ENCODE measurements at regions not wholly inside any gene's neighbourhood (a gene's known extent, or its start where the extent isn't known, plus 50 kb on each side); places are given as distances from the start of the nearest gene placed in this dataset.

DNA sequence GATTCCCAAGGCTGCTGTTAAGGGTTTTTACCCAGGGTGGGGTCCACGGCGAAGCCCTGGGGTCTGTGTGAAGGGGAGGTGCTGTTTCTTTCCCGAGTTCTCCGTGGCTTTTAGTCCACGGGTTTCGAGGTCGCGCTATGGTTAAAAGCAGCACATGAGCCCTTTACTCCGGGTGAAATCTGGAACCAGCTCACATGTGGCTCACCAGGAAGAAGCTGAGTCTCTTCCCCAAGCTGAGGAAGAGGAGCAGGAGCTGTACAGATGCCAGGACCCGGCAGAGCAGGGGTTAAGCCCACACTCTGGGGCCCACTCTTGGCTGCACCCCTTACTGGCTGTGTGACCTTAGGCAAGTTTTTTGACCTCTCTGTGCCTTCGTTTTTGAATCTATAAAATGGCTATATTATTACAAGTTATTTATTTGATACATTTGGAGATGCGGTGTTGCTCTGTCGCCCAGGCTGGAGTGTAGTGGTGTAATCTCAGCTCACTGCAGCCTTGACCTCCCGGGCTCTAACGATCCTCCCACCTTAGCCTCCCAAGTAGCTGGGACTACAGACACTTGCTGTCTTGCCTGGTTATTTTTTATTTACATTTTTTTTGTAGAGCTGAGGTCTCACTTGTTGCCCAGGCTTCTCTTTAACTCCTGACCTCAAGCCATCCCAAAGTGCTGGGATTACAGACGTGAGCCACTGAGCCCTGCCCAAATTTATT, 266.3 kb downstream of the AACS start:
- Histone ChIP-seq H3K27ac (no peak overlapping the region), H3K4me3 (peak overlapping the region; percentile 45), H3K27me3 (no peaks in the 10 kb centered on the region), H3K4me1 (ENCODE audit: low read depth) (no peaks in the 10 kb centered on the region), H3K9me3 (ENCODE audit: low read depth) (no peaks in the 10 kb centered on the region), H3K36me3 (no peaks in the 10 kb centered on the region)
- peak in 1 of 2 donors; percentile 1 for DNase-seq (ENCODE audit: low read depth in 1 of 2, low spot score in 1 of 2)
- no peak for TF ChIP-seq CTCF (IDR thresholded peaks at IDR 0.05; ENCODE audit: low read depth, low read length)

- no peak for DNase-seq (ENCODE audit: low read depth in 1 of 2, low spot score in 1 of 2)
Measured at GRCh38 chr12:125332900-125333299, 267.7 kb downstream of the AACS start.

DNA sequence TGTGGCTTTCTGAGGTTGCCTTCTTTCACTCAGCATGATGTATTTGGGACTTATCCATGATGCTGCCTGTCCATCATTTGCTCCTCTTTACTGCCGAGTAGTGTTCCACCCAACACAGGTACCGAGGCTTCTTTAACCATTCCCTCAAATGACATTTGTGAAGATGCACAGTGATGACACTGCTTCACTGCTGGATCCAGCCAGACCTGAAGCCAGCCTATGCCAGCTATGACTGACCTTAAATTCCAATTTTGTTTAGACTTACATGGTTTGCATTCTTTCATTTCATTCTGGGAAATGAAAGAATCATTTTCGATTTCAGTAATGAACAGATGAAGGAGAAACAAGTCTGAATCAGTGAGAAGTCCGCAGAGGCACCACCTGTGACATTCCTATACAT, 271.0 kb downstream of the AACS start:
- Histone ChIP-seq H3K27ac (no peak overlapping the region), H3K9me3 (ENCODE audit: low read depth) (no peaks in the 10 kb centered on the region), H3K36me3 (no peaks in the 10 kb centered on the region), H3K27me3 (no peaks in the 10 kb centered on the region), H3K4me1 (ENCODE audit: low read depth) (no peaks in the 10 kb centered on the region), H3K4me3 (no peak overlapping the region)
- TF ChIP-seq CTCF (IDR thresholded peaks at IDR 0.05; ENCODE audit: low read depth, low read length): no peak
- no peak for DNase-seq (ENCODE audit: low read depth in 1 of 2, low spot score in 1 of 2)

More at GRCh38 chr12:125332900-125333299, 267.7 kb downstream of the AACS start:
- H3K27ac ChIP-seq: no peak overlapping the region
- H3K27me3 ChIP-seq: no peaks in the 10 kb centered on the region
- no peaks in the 10 kb centered on the region for H3K4me1 ChIP-seq (ENCODE audit: low read depth)
- no peaks in the 10 kb centered on the region for H3K9me3 ChIP-seq (ENCODE audit: low read depth)
- TF ChIP-seq CTCF (IDR thresholded peaks at IDR 0.05; ENCODE audit: low read depth, low read length): peak; percentile 7
- H3K4me3 ChIP-seq: no peak overlapping the region
- no peaks in the 10 kb centered on the region for H3K36me3 ChIP-seq

GRCh38 chr12:125340791-125341190, 275.6 kb downstream of the AACS start:
- Histone ChIP-seq H3K36me3 (no peaks in the 10 kb centered on the region), H3K27ac (no peak overlapping the region), H3K27me3 (no peaks in the 10 kb centered on the region), H3K9me3 (ENCODE audit: low read depth) (no peaks in the 10 kb centered on the region), H3K4me1 (ENCODE audit: low read depth) (no peaks in the 10 kb centered on the region), H3K4me3 (no peak overlapping the region)
- peak; percentile 8 to 49 for DNase-seq (ENCODE audit: low read depth in 1 of 2, low spot score in 1 of 2)
- TF ChIP-seq CTCF (IDR thresholded peaks at IDR 0.05; ENCODE audit: low read depth, low read length): no peak

- Histone ChIP-seq H3K9me3 (ENCODE audit: low read depth) (no peaks in the 10 kb centered on the region), H3K4me1 (ENCODE audit: low read depth) (no peaks in the 10 kb centered on the region), H3K27ac (no peak overlapping the region), H3K4me3 (no peak overlapping the region), H3K27me3 (no peaks in the 10 kb centered on the region), H3K36me3 (no peaks in the 10 kb centered on the region)
- DNase-seq (ENCODE audit: low read depth in 1 of 2, low spot score in 1 of 2): no peak
- no peak for TF ChIP-seq CTCF (IDR thresholded peaks at IDR 0.05; ENCODE audit: low read depth, low read length)
Measured at GRCh38 chr12:125341422-125341821, 276.2 kb downstream of the AACS start.
